SK-N-SH treated with all-trans-retinoic acid at 6 μM for 48 hours (cell line): ENCODE measurements at regions not wholly inside any gene's neighbourhood (a gene's known extent, or its start where the extent isn't known, plus 50 kb on each side); places are given as distances from the start of the nearest gene placed in this dataset.

Experiments
- ATAC-seq: fragments of 200-7000 bp; cut with Tn5 transposase; 3 replicates; pipeline ENCODE4 v1.9.1; 2020; ENCODE audit warnings: mild to moderate bottlenecking, moderate library complexity
- ARNTL ChIP-seq: fragments of 450-650 bp; formaldehyde crosslinking; IDR thresholded peaks from 2 replicates; pipeline ENCODE4 v1.5.0; 2020; ENCODE audit warnings: low read depth, mild to moderate bottlenecking, moderate library complexity, borderline replicate concordance
- BACH2 ChIP-seq: fragments of 250-450 bp; sonication (Bioruptor Pico); IDR thresholded peaks from 2 replicates; pipeline ENCODE4 v1.9.0; 2021; ENCODE audit warnings: mild to moderate bottlenecking, borderline replicate concordance
- CSDC2 ChIP-seq: fragments of 250-450 bp; sonication (Bioruptor Pico); IDR thresholded peaks from 2 replicates; pipeline ENCODE4 v1.5.0; 2020; ENCODE audit warnings: mild to moderate bottlenecking, moderate library complexity
- ESRRG ChIP-seq: fragments of 250-450 bp; sonication (Bioruptor Pico); IDR thresholded peaks from 2 replicates; pipeline ENCODE4 v1.6.1; 2021; ENCODE audit warnings: mild to moderate bottlenecking
- GLIS3 ChIP-seq: fragments of 250-450 bp; sonication (Bioruptor Pico); IDR thresholded peaks from 2 replicates; pipeline ENCODE4 v1.5.0; 2020; ENCODE audit warnings: mild to moderate bottlenecking, moderate library complexity
- ISL1 ChIP-seq: fragments of 250-450 bp; sonication (Bioruptor Pico); IDR thresholded peaks from 2 replicates; pipeline ENCODE4 v2.1.2; 2022; ENCODE audit warnings: mild to moderate bottlenecking, moderate library complexity
- OSR1 ChIP-seq: fragments of 250-450 bp; sonication (Bioruptor Pico); IDR thresholded peaks from 2 replicates; pipeline ENCODE4 v1.8.0; 2022; ENCODE audit warnings: moderate library complexity, mild to moderate bottlenecking, inconsistent platforms
- PPARA ChIP-seq: fragments of 250-450 bp; sonication (Bioruptor Pico); IDR thresholded peaks from 2 replicates; pipeline ENCODE4 v1.5.0; 2020; ENCODE audit warnings: mild to moderate bottlenecking, borderline replicate concordance
- RARB ChIP-seq: fragments of 250-450 bp; sonication (Bioruptor Pico); IDR thresholded peaks from 2 replicates; pipeline ENCODE4 v1.8.0; 2021; ENCODE audit warnings: mild to moderate bottlenecking, moderate library complexity
- SNAI2 ChIP-seq: fragments of 250-450 bp; sonication (Bioruptor Pico); IDR thresholded peaks from 2 replicates; pipeline ENCODE4 v1.5.0; 2020; ENCODE audit warnings: mild to moderate bottlenecking, moderate library complexity
- TCF4 ChIP-seq: fragments of 250-450 bp; sonication (Bioruptor Pico); IDR thresholded peaks from 2 replicates; pipeline ENCODE4 v1.8.0; 2021; ENCODE audit warnings: mild to moderate bottlenecking, moderate library complexity, borderline replicate concordance
- TOX ChIP-seq: fragments of 250-450 bp; sonication (Bioruptor Pico); IDR thresholded peaks from 2 replicates; pipeline ENCODE4 v1.8.0; 2021; ENCODE audit warnings: mild to moderate bottlenecking, moderate library complexity, borderline replicate concordance
- ZC3H10 ChIP-seq: fragments of 250-450 bp; sonication (Bioruptor Pico); IDR thresholded peaks from 2 replicates; pipeline ENCODE4 v1.5.1; 2021; ENCODE audit warnings: mild to moderate bottlenecking, moderate library complexity
- ZFP30 ChIP-seq: fragments of 450-650 bp; formaldehyde crosslinking; IDR thresholded peaks from 2 replicates; pipeline ENCODE4 v1.5.0; 2022; ENCODE audit warnings: mild to moderate bottlenecking, moderate library complexity
- ZNF565 ChIP-seq: fragments of 450-650 bp; formaldehyde crosslinking; conservative IDR thresholded peaks from 2 replicates; pipeline ENCODE4 v1.5.0; 2020; ENCODE audit warnings: low read depth, mild to moderate bottlenecking, moderate library complexity
- ZNF70 ChIP-seq: fragments of 450-650 bp; formaldehyde crosslinking; IDR thresholded peaks from 2 replicates; pipeline ENCODE4 v1.5.0; 2020; ENCODE audit warnings: mild to moderate bottlenecking, moderate library complexity
- ZNF8 ChIP-seq: fragments of 450-650 bp; formaldehyde crosslinking; IDR thresholded peaks from 2 replicates; pipeline ENCODE4 v1.5.0; 2020; ENCODE audit warnings: mild to moderate bottlenecking, moderate library complexity
- TF ChIP-seq, protein P1 (sequence below): fragments of 250-450 bp; sonication (Bioruptor Pico); IDR thresholded peaks from 2 replicates; pipeline ENCODE4 v1.5.1; 2021; ENCODE audit warnings: mild to moderate bottlenecking, moderate library complexity
- TF ChIP-seq, protein P2 (sequence below): fragments of 250-450 bp; sonication (Bioruptor Pico); IDR thresholded peaks from 2 replicates; pipeline ENCODE4 v1.8.0; 2020; ENCODE audit warnings: mild to moderate bottlenecking, moderate library complexity, borderline replicate concordance
- TF ChIP-seq, protein P3 (sequence below): fragments of 250-450 bp; sonication (Bioruptor Pico); IDR thresholded peaks from 2 replicates; pipeline ENCODE4 v1.5.0; 2020; ENCODE audit warnings: mild to moderate bottlenecking, moderate library complexity
- TF ChIP-seq, protein P4 (sequence below): fragments of 250-450 bp; sonication (Bioruptor Pico); IDR thresholded peaks from 2 replicates; pipeline ENCODE4 v1.5.1; 2020; ENCODE audit warnings: low read depth, mild to moderate bottlenecking, moderate library complexity

GRCh38 chr1:78814176-78814575 lies 164.5 kb downstream of the IFI44 start:
- TF ChIP-seq ISL1 (CRISPR knock-in tag) (no peak), ZNF8 (no peak), CSDC2 (CRISPR knock-in tag) (no peak), OSR1 (no peak), PPARA (CRISPR knock-in tag) (no peak), ZFP30 (CRISPR knock-in tag) (no peak), ZNF565 (CRISPR knock-in tag) (no peak), ZNF70 (CRISPR knock-in tag) (no peak), SNAI2 (CRISPR knock-in tag) (no peak), TOX (no peak)
- TF ChIP-seq, protein P1, sequence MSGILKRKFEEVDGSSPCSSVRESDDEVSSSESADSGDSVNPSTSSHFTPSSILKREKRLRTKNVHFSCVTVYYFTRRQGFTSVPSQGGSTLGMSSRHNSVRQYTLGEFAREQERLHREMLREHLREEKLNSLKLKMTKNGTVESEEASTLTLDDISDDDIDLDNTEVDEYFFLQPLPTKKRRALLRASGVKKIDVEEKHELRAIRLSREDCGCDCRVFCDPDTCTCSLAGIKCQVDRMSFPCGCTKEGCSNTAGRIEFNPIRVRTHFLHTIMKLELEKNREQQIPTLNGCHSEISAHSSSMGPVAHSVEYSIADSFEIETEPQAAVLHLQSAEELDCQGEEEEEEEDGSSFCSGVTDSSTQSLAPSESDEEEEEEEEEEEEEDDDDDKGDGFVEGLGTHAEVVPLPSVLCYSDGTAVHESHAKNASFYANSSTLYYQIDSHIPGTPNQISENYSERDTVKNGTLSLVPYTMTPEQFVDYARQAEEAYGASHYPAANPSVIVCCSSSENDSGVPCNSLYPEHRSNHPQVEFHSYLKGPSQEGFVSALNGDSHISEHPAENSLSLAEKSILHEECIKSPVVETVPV (CRISPR knock-in tag) = no peak
- TF ChIP-seq, protein P2, sequence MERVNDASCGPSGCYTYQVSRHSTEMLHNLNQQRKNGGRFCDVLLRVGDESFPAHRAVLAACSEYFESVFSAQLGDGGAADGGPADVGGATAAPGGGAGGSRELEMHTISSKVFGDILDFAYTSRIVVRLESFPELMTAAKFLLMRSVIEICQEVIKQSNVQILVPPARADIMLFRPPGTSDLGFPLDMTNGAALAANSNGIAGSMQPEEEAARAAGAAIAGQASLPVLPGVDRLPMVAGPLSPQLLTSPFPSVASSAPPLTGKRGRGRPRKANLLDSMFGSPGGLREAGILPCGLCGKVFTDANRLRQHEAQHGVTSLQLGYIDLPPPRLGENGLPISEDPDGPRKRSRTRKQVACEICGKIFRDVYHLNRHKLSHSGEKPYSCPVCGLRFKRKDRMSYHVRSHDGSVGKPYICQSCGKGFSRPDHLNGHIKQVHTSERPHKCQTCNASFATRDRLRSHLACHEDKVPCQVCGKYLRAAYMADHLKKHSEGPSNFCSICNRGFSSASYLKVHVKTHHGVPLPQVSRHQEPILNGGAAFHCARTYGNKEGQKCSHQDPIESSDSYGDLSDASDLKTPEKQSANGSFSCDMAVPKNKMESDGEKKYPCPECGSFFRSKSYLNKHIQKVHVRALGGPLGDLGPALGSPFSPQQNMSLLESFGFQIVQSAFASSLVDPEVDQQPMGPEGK (CRISPR knock-in tag) = no peak
- TF ChIP-seq, protein P3, sequence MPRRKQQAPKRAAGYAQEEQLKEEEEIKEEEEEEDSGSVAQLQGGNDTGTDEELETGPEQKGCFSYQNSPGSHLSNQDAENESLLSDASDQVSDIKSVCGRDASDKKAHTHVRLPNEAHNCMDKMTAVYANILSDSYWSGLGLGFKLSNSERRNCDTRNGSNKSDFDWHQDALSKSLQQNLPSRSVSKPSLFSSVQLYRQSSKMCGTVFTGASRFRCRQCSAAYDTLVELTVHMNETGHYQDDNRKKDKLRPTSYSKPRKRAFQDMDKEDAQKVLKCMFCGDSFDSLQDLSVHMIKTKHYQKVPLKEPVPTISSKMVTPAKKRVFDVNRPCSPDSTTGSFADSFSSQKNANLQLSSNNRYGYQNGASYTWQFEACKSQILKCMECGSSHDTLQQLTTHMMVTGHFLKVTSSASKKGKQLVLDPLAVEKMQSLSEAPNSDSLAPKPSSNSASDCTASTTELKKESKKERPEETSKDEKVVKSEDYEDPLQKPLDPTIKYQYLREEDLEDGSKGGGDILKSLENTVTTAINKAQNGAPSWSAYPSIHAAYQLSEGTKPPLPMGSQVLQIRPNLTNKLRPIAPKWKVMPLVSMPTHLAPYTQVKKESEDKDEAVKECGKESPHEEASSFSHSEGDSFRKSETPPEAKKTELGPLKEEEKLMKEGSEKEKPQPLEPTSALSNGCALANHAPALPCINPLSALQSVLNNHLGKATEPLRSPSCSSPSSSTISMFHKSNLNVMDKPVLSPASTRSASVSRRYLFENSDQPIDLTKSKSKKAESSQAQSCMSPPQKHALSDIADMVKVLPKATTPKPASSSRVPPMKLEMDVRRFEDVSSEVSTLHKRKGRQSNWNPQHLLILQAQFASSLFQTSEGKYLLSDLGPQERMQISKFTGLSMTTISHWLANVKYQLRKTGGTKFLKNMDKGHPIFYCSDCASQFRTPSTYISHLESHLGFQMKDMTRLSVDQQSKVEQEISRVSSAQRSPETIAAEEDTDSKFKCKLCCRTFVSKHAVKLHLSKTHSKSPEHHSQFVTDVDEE (CRISPR knock-in tag) = no peak
- no peak for ATAC-seq

- no peak for ATAC-seq
- TF ChIP-seq, protein P1 (CRISPR knock-in tag) = no peak
- TF ChIP-seq SNAI2 (CRISPR knock-in tag) (no peak), ZNF565 (CRISPR knock-in tag) (no peak), ARNTL (no peak), BACH2 (CRISPR knock-in tag) (no peak), RARB (CRISPR knock-in tag) (no peak), GLIS3 (CRISPR knock-in tag) (no peak), PPARA (CRISPR knock-in tag) (no peak)
Measured at GRCh38 chr1:78825561-78825960, 175.9 kb downstream of the IFI44 start.

DNA sequence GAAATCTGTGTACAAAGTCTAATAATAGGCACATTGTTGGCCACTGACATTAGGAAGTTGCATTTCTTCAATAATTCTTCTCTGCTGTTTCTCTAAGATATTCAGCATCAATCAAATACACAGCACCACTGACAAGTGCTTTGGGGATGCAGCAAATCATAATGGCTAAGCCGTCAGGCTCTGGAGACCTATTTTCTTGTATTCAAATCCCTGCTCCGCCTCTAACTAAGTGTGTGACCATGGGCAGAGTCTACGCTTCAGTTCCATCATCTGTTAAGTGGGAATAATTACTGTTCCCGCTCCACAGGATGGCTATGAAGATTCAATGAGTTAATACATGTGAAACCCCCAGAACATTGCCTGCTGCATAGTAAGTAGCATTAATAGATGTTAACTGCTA lies 176.9 kb downstream of the ADGRL4 start:
- no peak for ATAC-seq
- TF ChIP-seq, protein P3 (CRISPR knock-in tag) = no peak
- TF ChIP-seq, protein P2 (CRISPR knock-in tag) = no peak
- TF ChIP-seq, protein P4, sequence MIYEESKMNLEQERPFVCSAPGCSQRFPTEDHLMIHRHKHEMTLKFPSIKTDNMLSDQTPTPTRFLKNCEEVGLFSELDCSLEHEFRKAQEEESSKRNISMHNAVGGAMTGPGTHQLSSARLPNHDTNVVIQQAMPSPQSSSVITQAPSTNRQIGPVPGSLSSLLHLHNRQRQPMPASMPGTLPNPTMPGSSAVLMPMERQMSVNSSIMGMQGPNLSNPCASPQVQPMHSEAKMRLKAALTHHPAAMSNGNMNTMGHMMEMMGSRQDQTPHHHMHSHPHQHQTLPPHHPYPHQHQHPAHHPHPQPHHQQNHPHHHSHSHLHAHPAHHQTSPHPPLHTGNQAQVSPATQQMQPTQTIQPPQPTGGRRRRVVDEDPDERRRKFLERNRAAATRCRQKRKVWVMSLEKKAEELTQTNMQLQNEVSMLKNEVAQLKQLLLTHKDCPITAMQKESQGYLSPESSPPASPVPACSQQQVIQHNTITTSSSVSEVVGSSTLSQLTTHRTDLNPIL (CRISPR knock-in tag) = no peak
- no peak for TF ChIP-seq GLIS3 (CRISPR knock-in tag)
- TF ChIP-seq, protein P1 (CRISPR knock-in tag) = no peak
- TF ChIP-seq PPARA (CRISPR knock-in tag) = no peak
- TF ChIP-seq ESRRG = no peak
- TF ChIP-seq ZFP30 (CRISPR knock-in tag) = no peak
- no peak for TF ChIP-seq ZNF8
- TF ChIP-seq ARNTL = no peak
- TF ChIP-seq ISL1 (CRISPR knock-in tag) = no peak
- no peak for TF ChIP-seq ZNF565 (CRISPR knock-in tag)
- no peak for TF ChIP-seq ZC3H10 (CRISPR knock-in tag)
- TF ChIP-seq OSR1 = no peak
- TF ChIP-seq SNAI2 (CRISPR knock-in tag) = no peak
- no peak for TF ChIP-seq CSDC2 (CRISPR knock-in tag)
- TF ChIP-seq TCF4 = no peak
